Caco-2 (cell line): ENCODE measurements at regions not wholly inside any gene's neighbourhood (a gene's known extent, or its start where the extent isn't known, plus 50 kb on each side); places are given as distances from the start of the nearest gene placed in this dataset.

Experiments
- BruUV-seq: library from RNA; stranded (reverse); fragments of 400-500 nt; replicated peaks from 2 replicates; lab custom pipeline; 2021; lab: Mats Ljungman, UMichigan
- CTCF ChIA-PET: fragments of 300-600 bp; sonication (Branson Sonifier 250); formaldehyde crosslinking; loops from one replicate; lab custom pipeline; 2022; ENCODE audit warnings: antibody characterized with exemption; lab: Charles Lee
- POLR2A ChIA-PET: fragments of 300-600 bp; sonication (Branson Sonifier 250); formaldehyde crosslinking; loops from one replicate; lab custom pipeline; 2022; ENCODE audit warnings: antibody characterized with exemption; lab: Charles Lee
- DNase-seq, 2 experiments: peaks; one replicate each; pipeline versions ENCODE4 v3.0.0 to v3.0.0-alpha.2; 2020 to 2022
- H3K27me3 ChIP-seq: replicated peaks from 2 replicates; pipeline ENCODE4 v1.6.0; 2011; ENCODE audit warnings: low read length; ENCODE audit not compliant: control insufficient read depth, insufficient read depth
- H3K36me3 ChIP-seq: 2 replicates; pipeline ENCODE4 v1.5.1; 2011; ENCODE audit warnings: low read length; ENCODE audit not compliant: control insufficient read depth, insufficient read depth
- H3K4me1 ChIP-seq: fragments of 250-450 bp; sonication (Bioruptor Pico); 2 replicates; pipeline ENCODE4 v1.5.1; 2020; ENCODE audit warnings: mild to moderate bottlenecking
- H3K4me3 ChIP-seq: 2 replicates; pipeline ENCODE4 v1.5.1; 2011; ENCODE audit warnings: low read depth, mild to moderate bottlenecking, control low read depth, low read length
- H3K9me3 ChIP-seq: fragments of 250-450 bp; sonication (Bioruptor Pico); 2 replicates; pipeline ENCODE4 v1.5.1; 2020; ENCODE audit warnings: mild to moderate bottlenecking, moderate library complexity
- H3K27ac Mint-ChIP-seq: one replicate; pipeline ENCODE4 v1.8.0; 2022; ENCODE audit warnings: mixed read lengths; ENCODE audit not compliant: unreplicated experiment
- H3K27me3 Mint-ChIP-seq: one replicate; pipeline ENCODE4 v1.8.0; 2022; ENCODE audit warnings: mixed read lengths; ENCODE audit not compliant: insufficient read depth, unreplicated experiment
- H3K36me3 Mint-ChIP-seq: one replicate; pipeline ENCODE4 v1.8.0; 2022; ENCODE audit warnings: mild to moderate bottlenecking, mixed read lengths; ENCODE audit not compliant: insufficient read depth, unreplicated experiment
- H3K4me1 Mint-ChIP-seq: one replicate; pipeline ENCODE4 v1.8.0; 2022; ENCODE audit warnings: low read depth, mixed read lengths; ENCODE audit not compliant: unreplicated experiment
- H3K4me3 Mint-ChIP-seq: one replicate; pipeline ENCODE4 v1.8.0; 2022; ENCODE audit warnings: mild to moderate bottlenecking, moderate library complexity, mixed read lengths; ENCODE audit not compliant: unreplicated experiment
- H3K9me3 Mint-ChIP-seq: one replicate; pipeline ENCODE4 v1.8.0; 2022; ENCODE audit warnings: mixed read lengths; ENCODE audit not compliant: unreplicated experiment
- CTCF ChIP-seq, 2 experiments: fragments of 200-600 bp in 1 of 2; IDR thresholded peaks; 1 replicate in 1 of 2; 2 replicates in 1 of 2; pipeline versions ENCODE4 v1.5.1 to v1.8.0; 2011 to 2022; ENCODE audit warnings: antibody characterized with exemption in 1 of 2, control low read depth in 1 of 2, inconsistent platforms in 1 of 2, low read depth in 1 of 2, low read length in 1 of 2, mild to moderate bottlenecking in 1 of 2, moderate library complexity in 1 of 2; ENCODE audit not compliant: insufficient read depth in 1 of 2, severe bottlenecking in 1 of 2, unreplicated experiment in 1 of 2
- intact Hi-C: fragments of 100-400 bp; cut with micrococcal nuclease; formaldehyde crosslinking; loops from one replicate; pipeline ENCODE4 v1.10.0; 2022; ENCODE audit not compliant: unreplicated experiment

GRCh38 chr17:45690625-45691275, 93.4 kb upstream of the CRHR1 start:
- no peaks in the 10 kb centered on the region for H3K36me3 ChIP-seq
- H3K27me3 ChIP-seq, result no peaks in the 10 kb centered on the region; the same call in 1 of the 2 replicates
- Mint-ChIP-seq H3K4me3 (no peak overlapping the region), H3K27ac (no peak overlapping the region), H3K36me3 (no peaks in the 10 kb centered on the region), H3K4me1 (no peaks in the 10 kb centered on the region), H3K9me3 (no peaks in the 10 kb centered on the region), H3K27me3 (peaks cover 38% of the 10 kb centered on the region)
- H3K4me3 ChIP-seq, result no peak overlapping the region
- CTCF ChIA-PET, result no interaction called here
- no peaks in the 10 kb centered on the region for H3K9me3 ChIP-seq
- intact Hi-C loops, result no loop called here
- H3K4me1 ChIP-seq, result no peaks in the 10 kb centered on the region
- no peak for TF ChIP-seq CTCF (IDR thresholded peaks at IDR 0.05; ENCODE audit: insufficient read depth in 1 of 2, low read depth in 1 of 2, low read length in 1 of 2, severe bottlenecking in 1 of 2, unreplicated experiment in 1 of 2)
- DNase-seq, result no peak
- BruUV-seq, result no TSS peak
- POLR2A ChIA-PET, result no interaction called here

- Histone ChIP-seq H3K4me1 (no peaks in the 10 kb centered on the region), H3K9me3 (no peaks in the 10 kb centered on the region), H3K36me3 (no peaks in the 10 kb centered on the region), H3K27me3 (no peaks in the 10 kb centered on the region; the same call in 1 of the 2 replicates), H3K4me3 (no peak overlapping the region)
- H3K4me1 Mint-ChIP-seq, result no peaks in the 10 kb centered on the region
- H3K9me3 Mint-ChIP-seq, result no peaks in the 10 kb centered on the region
- H3K27ac Mint-ChIP-seq, result no peak overlapping the region
- CTCF ChIA-PET, result no interaction called here
- no TSS peak for BruUV-seq
- H3K4me3 Mint-ChIP-seq, result no peak overlapping the region
- no peak for DNase-seq
- no peak for TF ChIP-seq CTCF (IDR thresholded peaks at IDR 0.05; ENCODE audit: insufficient read depth in 1 of 2, low read depth in 1 of 2, low read length in 1 of 2, severe bottlenecking in 1 of 2, unreplicated experiment in 1 of 2)
- POLR2A ChIA-PET, result no interaction called here
- intact Hi-C loops, result no loop called here
- H3K27me3 Mint-ChIP-seq, result peaks cover 30% of the 10 kb centered on the region
- H3K36me3 Mint-ChIP-seq, result no peaks in the 10 kb centered on the region
These were observed 91.5 kb upstream of the CRHR1 start for GRCh38 chr17:45692661-45693060.

- POLR2A ChIA-PET, result no interaction called here
- Mint-ChIP-seq H3K27ac (no peak overlapping the region), H3K36me3 (no peaks in the 10 kb centered on the region), H3K27me3 (peaks cover 34% of the 10 kb centered on the region), H3K9me3 (no peaks in the 10 kb centered on the region), H3K4me1 (no peaks in the 10 kb centered on the region), H3K4me3 (no peak overlapping the region)
- no peak overlapping the region for H3K4me3 ChIP-seq
- CTCF ChIA-PET, result no interaction called here
- no peaks in the 10 kb centered on the region for H3K4me1 ChIP-seq
- no TSS peak for BruUV-seq
- intact Hi-C loops, result no loop called here
- DNase-seq, result no peak
- H3K36me3 ChIP-seq, result no peaks in the 10 kb centered on the region
- no peaks in the 10 kb centered on the region; the same call in 1 of the 2 replicates for H3K27me3 ChIP-seq
- TF ChIP-seq CTCF (IDR thresholded peaks at IDR 0.05; ENCODE audit: insufficient read depth in 1 of 2, low read depth in 1 of 2, low read length in 1 of 2, severe bottlenecking in 1 of 2, unreplicated experiment in 1 of 2), result no peak
- no peaks in the 10 kb centered on the region for H3K9me3 ChIP-seq
These were observed 90.3 kb upstream of the CRHR1 start for GRCh38 chr17:45693792-45694191.
